ENCODE measurements at regions not wholly inside any gene's neighbourhood (a gene's known extent, or its start where the extent isn't known, plus 50 kb on each side); places are given as distances from the start of the nearest gene placed in this dataset.

- TF ChIP-seq REST (IDR thresholded peaks at IDR 0.05; ENCODE audit: low read depth) = no peak
- TF ChIP-seq ZNF274 (IDR thresholded peaks at IDR 0.05; ENCODE audit: low read depth, low read length) = no peak
- no peak for TF ChIP-seq CBX3 (IDR thresholded peaks at IDR 0.05; ENCODE audit: low read depth)
Measured at GRCh38 chrY:19321701-19322100, 422.8 kb downstream of the KDM5D start (continued).

GRCh38 chrY:19319135-19319534, 425.4 kb downstream of the KDM5D start:
- ChIA-PET CTCF (no interaction called here), RAD21 (ENCODE audit: low non-redundant PET in 1 of 2, low total read pairs in 2 of 2, uncharacterized antibody in 2 of 2, unreplicated experiment in 2 of 2) (no interaction called here), POLR2A (no interaction called here)
- intact Hi-C loops (cut with micrococcal nuclease) = no loop called here
- BruUV-seq (replicated peaks) = no TSS peak
- Histone ChIP-seq H3K36me3 (ENCODE audit: control insufficient read depth in 1 of 2, insufficient read depth in 2 of 2, low read length in 2 of 2) (no peaks in the 10 kb centered on the region), H3K4me1 (ENCODE audit: control insufficient read depth in 1 of 2, insufficient read depth in 2 of 2, low read length in 2 of 2) (no peaks in the 10 kb centered on the region), H3K4me3 (replicated peaks in 1 of 2; ENCODE audit: low read depth in 1 of 2, low read length in 2 of 2) (no peak overlapping the region), H4K20me1 (ENCODE audit: insufficient read depth) (no peaks in the 10 kb centered on the region), H2AFZ (ENCODE audit: low read depth, low read length, poor library complexity, severe bottlenecking) (no peak overlapping the region), H3K9ac (ENCODE audit: low read length) (no peak overlapping the region), H3K27ac (ENCODE audit: low read depth, low read length) (no peak overlapping the region), H3K79me2 (ENCODE audit: insufficient read depth, low read length) (no peaks in the 10 kb centered on the region), H3K4me2 (ENCODE audit: low read length) (no peak overlapping the region), H3K27me3 (ENCODE audit: insufficient read depth, low read length) (no peaks in the 10 kb centered on the region), H3K9me2 (ENCODE audit: insufficient read depth) (no peaks in the 10 kb centered on the region), H3K9me3 (ENCODE audit: control insufficient read depth in 1 of 2, insufficient read depth in 1 of 2, low read depth in 1 of 2, low read length in 2 of 2) (no peaks in the 10 kb centered on the region)
- TF ChIP-seq POLR2A (IDR thresholded peaks at IDR 0.05; ENCODE audit: borderline replicate concordance, extremely low read depth, insufficient read depth, insufficient read length) (no peak), EZH2phosphoT487 (IDR thresholded peaks at IDR 0.05; ENCODE audit: borderline replicate concordance) (no peak), RAD21 (IDR thresholded peaks at IDR 0.05; ENCODE audit: low read depth) (no peak), ELF1 (IDR thresholded peaks at IDR 0.05; ENCODE audit: borderline replicate concordance, low read depth) (no peak), MAX (IDR thresholded peaks at IDR 0.05) (no peak), ZFX (IDR thresholded peaks at IDR 0.05) (no peak), YY1 (IDR thresholded peaks at IDR 0.05; ENCODE audit: extremely low read depth, insufficient replicate concordance, low read depth, low read length) (no peak), REST (IDR thresholded peaks at IDR 0.05; ENCODE audit: low read depth) (no peak), EZH2 (IDR thresholded peaks at IDR 0.05) (no peak), EGR1 (IDR thresholded peaks at IDR 0.05; ENCODE audit: low read depth) (no peak), TCF7L2 (IDR thresholded peaks at IDR 0.05; ENCODE audit: borderline replicate concordance, extremely low read depth, insufficient read depth, insufficient read length) (no peak), FOSL1 (IDR thresholded peaks at IDR 0.05; ENCODE audit: low read depth) (no peak)
- ATAC-seq (no peak), DNase-seq (ENCODE audit: low read depth, low spot score) (no peak)
